Naive B cell (primary cell): ENCODE measurements at regions not wholly inside any gene's neighbourhood (a gene's known extent, or its start where the extent isn't known, plus 50 kb on each side); places are given as distances from the start of the nearest gene placed in this dataset.

Source experiments
- ATAC-seq, 2 donors: fragments of 150-1000 bp; cut with Tn5 transposase; 2 replicates each; pipeline ENCODE4 v1.10.0; 2021; ENCODE audit warnings: low read depth in 2 of 2, mild to moderate bottlenecking in 2 of 2, moderate library complexity in 2 of 2
- DNase-seq: peaks from one replicate; pipeline ENCODE4 v3.0.0; 2022
- H3K27ac Mint-ChIP-seq, 6 donors: one replicate each; pipeline ENCODE4 v1.8.0; 2020 to 2022; ENCODE audit warnings: mild to moderate bottlenecking in 6 of 6, mixed read lengths in 6 of 6, moderate library complexity in 5 of 6, inconsistent platforms in 2 of 6
- H3K27me3 Mint-ChIP-seq, 3 donors: one replicate each; pipeline ENCODE4 v1.8.0; 2021 to 2022; ENCODE audit warnings: mixed read lengths in 3 of 3, mild to moderate bottlenecking in 1 of 3
- H3K36me3 Mint-ChIP-seq, 2 donors: one replicate each; pipeline ENCODE4 v1.8.0; 2020 to 2022; ENCODE audit warnings: mixed read lengths in 2 of 2, inconsistent platforms in 1 of 2, mild to moderate bottlenecking in 1 of 2
- H3K4me1 Mint-ChIP-seq, 3 donors: one replicate each; pipeline ENCODE4 v1.8.0; 2020 to 2022; ENCODE audit warnings: mixed read lengths in 3 of 3, inconsistent platforms in 1 of 3, mild to moderate bottlenecking in 1 of 3, moderate library complexity in 1 of 3
- H3K4me3 Mint-ChIP-seq, 8 donors: one replicate each; pipeline ENCODE4 v1.8.0; 2020 to 2022; ENCODE audit warnings: mild to moderate bottlenecking in 8 of 8, mixed read lengths in 8 of 8, moderate library complexity in 8 of 8, inconsistent platforms in 2 of 8
- H3K9me3 Mint-ChIP-seq, 7 donors: one replicate each; pipeline ENCODE4 v1.8.0; 2020 to 2022; ENCODE audit warnings: mixed read lengths in 7 of 7, mild to moderate bottlenecking in 5 of 7, inconsistent platforms in 2 of 7, moderate library complexity in 1 of 7

GRCh38 chr1:4336507-4336906, 317.9 kb upstream of the AJAP1 start:
- Mint-ChIP-seq H3K27ac (no peak overlapping the region), H3K4me1 (no peaks in the 10 kb centered on the region), H3K9me3 (peaks cover 7 to 20% (median 17%) of the 10 kb centered on the region in 7 donors), H3K27me3 (peaks cover 2 to 5% (median 5%) of the 10 kb centered on the region in 3 donors), H3K4me3 (no peak overlapping the region), H3K36me3 (peaks cover 0 to 20% of the 10 kb centered on the region in 2 donors)
- no peak for ATAC-seq
- DNase-seq = no peak

GRCh38 chr1:4341421-4341820, 313.0 kb upstream of the AJAP1 start:
- Mint-ChIP-seq H3K4me1 (no peaks in the 10 kb centered on the region), H3K36me3 (peaks cover 0 to 8% of the 10 kb centered on the region in 2 donors), H3K4me3 (no peak overlapping the region), H3K9me3 (peaks cover 2 to 13% (median 9%) of the 10 kb centered on the region in 7 donors), H3K27me3 (peaks cover 0 to 5% (median 2%) of the 10 kb centered on the region in 3 donors), H3K27ac (peak overlapping the region in 1 of 6 donors; percentile 41)
- no peak for ATAC-seq
- no peak for DNase-seq

- ATAC-seq (no peak), DNase-seq (no peak)
- Mint-ChIP-seq H3K27me3 (peaks cover 0 to 13% (median 4%) of the 10 kb centered on the region in 3 donors), H3K9me3 (peaks cover 0 to 10% (median 7%) of the 10 kb centered on the region in 7 donors), H3K36me3 (peaks cover 0 to 5% of the 10 kb centered on the region in 2 donors), H3K27ac (no peak overlapping the region), H3K4me1 (no peaks in the 10 kb centered on the region), H3K4me3 (peak overlapping the region in 1 of 8 donors; percentile 8)
These were observed 310.2 kb upstream of the AJAP1 start for GRCh38 chr1:4344065-4344732.

GRCh38 chr1:4345094-4345493, 309.3 kb upstream of the AJAP1 start:
- no peaks in the 10 kb centered on the region for H3K36me3 Mint-ChIP-seq
- H3K9me3 Mint-ChIP-seq = peaks cover 0 to 9% (median 2%) of the 10 kb centered on the region in 7 donors
- no peak for DNase-seq
- peaks cover 0 to 13% (median 8%) of the 10 kb centered on the region in 3 donors for H3K27me3 Mint-ChIP-seq
- no peaks in the 10 kb centered on the region for H3K4me1 Mint-ChIP-seq
- H3K27ac Mint-ChIP-seq = peak overlapping the region in 1 of 6 donors; percentile 55
- H3K4me3 Mint-ChIP-seq = no peak overlapping the region
- no peak for ATAC-seq

GRCh38 chr1:4346131-4346530, 308.3 kb upstream of the AJAP1 start:
- Mint-ChIP-seq H3K4me3 (no peak overlapping the region), H3K27me3 (peaks cover 0 to 13% (median 8%) of the 10 kb centered on the region in 3 donors), H3K36me3 (no peaks in the 10 kb centered on the region), H3K9me3 (peaks cover 0 to 9% (median under 1%) of the 10 kb centered on the region in 7 donors), H3K4me1 (no peaks in the 10 kb centered on the region), H3K27ac (no peak overlapping the region)
- no peak for DNase-seq
- ATAC-seq = no peak

GRCh38 chr1:4351453-4351852, 303.0 kb upstream of the AJAP1 start:
- H3K9me3 Mint-ChIP-seq = peaks cover 0 to 9% (median 0%) of the 10 kb centered on the region in 7 donors
- no peaks in the 10 kb centered on the region for H3K36me3 Mint-ChIP-seq
- no peak for DNase-seq
- H3K27me3 Mint-ChIP-seq = peaks cover 0 to 16% (median 15%) of the 10 kb centered on the region in 3 donors
- no peak for ATAC-seq
- H3K27ac Mint-ChIP-seq = no peak overlapping the region
- H3K4me3 Mint-ChIP-seq = no peak overlapping the region
- H3K4me1 Mint-ChIP-seq = no peaks in the 10 kb centered on the region

GRCh38 chr1:4353090-4353856, 301.1 kb upstream of the AJAP1 start:
- Mint-ChIP-seq H3K27me3 (peaks cover 0 to 11% (median 11%) of the 10 kb centered on the region in 3 donors), H3K36me3 (no peaks in the 10 kb centered on the region), H3K9me3 (peaks cover 0 to 9% (median 0%) of the 10 kb centered on the region in 7 donors), H3K4me3 (no peak overlapping the region), H3K4me1 (no peaks in the 10 kb centered on the region), H3K27ac (peak overlapping the region in 3 of 6 donors; percentile 35 to 74 (median 42))
- DNase-seq (no peak), ATAC-seq (no peak)

- no peaks in the 10 kb centered on the region for H3K36me3 Mint-ChIP-seq
- H3K9me3 Mint-ChIP-seq = peaks cover 0 to 2% (median 0%) of the 10 kb centered on the region in 7 donors
- H3K4me1 Mint-ChIP-seq = no peaks in the 10 kb centered on the region
- no peak overlapping the region for H3K4me3 Mint-ChIP-seq
- peaks cover 4 to 19% (median 8%) of the 10 kb centered on the region in 3 donors for H3K27me3 Mint-ChIP-seq
- no peak for ATAC-seq
- H3K27ac Mint-ChIP-seq = no peak overlapping the region
- no peak for DNase-seq
These were observed 298.6 kb upstream of the AJAP1 start for GRCh38 chr1:4355839-4356238.

GRCh38 chr1:4362314-4363044, 291.9 kb upstream of the AJAP1 start:
- Mint-ChIP-seq H3K9me3 (peaks cover 0 to 16% (median 8%) of the 10 kb centered on the region in 7 donors), H3K27me3 (peaks cover 0 to 23% (median 4%) of the 10 kb centered on the region in 3 donors), H3K36me3 (no peaks in the 10 kb centered on the region), H3K4me1 (no peaks in the 10 kb centered on the region), H3K27ac (no peak overlapping the region), H3K4me3 (no peak overlapping the region)
- no peak for DNase-seq
- ATAC-seq = no peak

GRCh38 chr1:4366091-4366490, 288.3 kb upstream of the AJAP1 start:
- no peak overlapping the region for H3K4me3 Mint-ChIP-seq
- H3K9me3 Mint-ChIP-seq = peaks cover 0 to 16% (median 8%) of the 10 kb centered on the region in 7 donors
- peaks cover 0 to 11% (median 0%) of the 10 kb centered on the region in 3 donors for H3K27me3 Mint-ChIP-seq
- H3K27ac Mint-ChIP-seq = peak overlapping the region in 1 of 6 donors; percentile 37
- H3K36me3 Mint-ChIP-seq = no peaks in the 10 kb centered on the region
- DNase-seq (no peak), ATAC-seq (no peak)
- H3K4me1 Mint-ChIP-seq = no peaks in the 10 kb centered on the region

GRCh38 chr1:4367230-4367777, 287.1 kb upstream of the AJAP1 start:
- no peaks in the 10 kb centered on the region for H3K27me3 Mint-ChIP-seq
- peaks cover 0 to 16% (median 8%) of the 10 kb centered on the region in 7 donors for H3K9me3 Mint-ChIP-seq
- peak overlapping the region in 1 of 8 donors; percentile 59 for H3K4me3 Mint-ChIP-seq
- no peaks in the 10 kb centered on the region for H3K36me3 Mint-ChIP-seq
- DNase-seq (no peak), ATAC-seq (no peak)
- no peak overlapping the region for H3K27ac Mint-ChIP-seq
- no peaks in the 10 kb centered on the region for H3K4me1 Mint-ChIP-seq

- Mint-ChIP-seq H3K9me3 (peaks cover 0 to 12% (median 6%) of the 10 kb centered on the region in 7 donors), H3K27ac (no peak overlapping the region), H3K4me1 (no peaks in the 10 kb centered on the region), H3K27me3 (no peaks in the 10 kb centered on the region), H3K4me3 (no peak overlapping the region), H3K36me3 (no peaks in the 10 kb centered on the region)
- ATAC-seq = no peak
- no peak for DNase-seq
These were observed 285.1 kb upstream of the AJAP1 start for GRCh38 chr1:4369335-4369734.

- Mint-ChIP-seq H3K9me3 (peaks cover 0 to 10% (median 4%) of the 10 kb centered on the region in 7 donors), H3K27me3 (peaks cover 0 to 11% (median 0%) of the 10 kb centered on the region in 3 donors), H3K4me1 (no peaks in the 10 kb centered on the region), H3K4me3 (no peak overlapping the region), H3K36me3 (no peaks in the 10 kb centered on the region), H3K27ac (no peak overlapping the region)
- DNase-seq = no peak
- ATAC-seq = no peak
These were observed 282.6 kb upstream of the AJAP1 start for GRCh38 chr1:4371849-4372248.
